ENCODE measurements at regions not wholly inside any gene's neighbourhood (a gene's known extent, or its start where the extent isn't known, plus 50 kb on each side); places are given as distances from the start of the nearest gene placed in this dataset.

- no peaks in the 10 kb centered on the region for H3K36me3 ChIP-seq (ENCODE audit: control insufficient read depth, insufficient read depth, low read length)
- TF ChIP-seq, protein P1, sequence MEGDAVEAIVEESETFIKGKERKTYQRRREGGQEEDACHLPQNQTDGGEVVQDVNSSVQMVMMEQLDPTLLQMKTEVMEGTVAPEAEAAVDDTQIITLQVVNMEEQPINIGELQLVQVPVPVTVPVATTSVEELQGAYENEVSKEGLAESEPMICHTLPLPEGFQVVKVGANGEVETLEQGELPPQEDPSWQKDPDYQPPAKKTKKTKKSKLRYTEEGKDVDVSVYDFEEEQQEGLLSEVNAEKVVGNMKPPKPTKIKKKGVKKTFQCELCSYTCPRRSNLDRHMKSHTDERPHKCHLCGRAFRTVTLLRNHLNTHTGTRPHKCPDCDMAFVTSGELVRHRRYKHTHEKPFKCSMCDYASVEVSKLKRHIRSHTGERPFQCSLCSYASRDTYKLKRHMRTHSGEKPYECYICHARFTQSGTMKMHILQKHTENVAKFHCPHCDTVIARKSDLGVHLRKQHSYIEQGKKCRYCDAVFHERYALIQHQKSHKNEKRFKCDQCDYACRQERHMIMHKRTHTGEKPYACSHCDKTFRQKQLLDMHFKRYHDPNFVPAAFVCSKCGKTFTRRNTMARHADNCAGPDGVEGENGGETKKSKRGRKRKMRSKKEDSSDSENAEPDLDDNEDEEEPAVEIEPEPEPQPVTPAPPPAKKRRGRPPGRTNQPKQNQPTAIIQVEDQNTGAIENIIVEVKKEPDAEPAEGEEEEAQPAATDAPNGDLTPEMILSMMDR (IDR thresholded peaks at IDR 0.05; ENCODE audit: insufficient read depth, low read length, poor library complexity, severe bottlenecking): no peak
- no peak for DNase-seq (ENCODE audit: low read depth)
- peaks cover 18% of the 10 kb centered on the region for H3K27me3 ChIP-seq (ENCODE audit: control insufficient read depth, insufficient read depth, low read length)
- no peak overlapping the region for H3K4me3 ChIP-seq (ENCODE audit: low read depth, low read length)
Measured at GRCh38 chr3:72284471-72284870, 499.5 kb upstream of the PROK2 start.

DNA sequence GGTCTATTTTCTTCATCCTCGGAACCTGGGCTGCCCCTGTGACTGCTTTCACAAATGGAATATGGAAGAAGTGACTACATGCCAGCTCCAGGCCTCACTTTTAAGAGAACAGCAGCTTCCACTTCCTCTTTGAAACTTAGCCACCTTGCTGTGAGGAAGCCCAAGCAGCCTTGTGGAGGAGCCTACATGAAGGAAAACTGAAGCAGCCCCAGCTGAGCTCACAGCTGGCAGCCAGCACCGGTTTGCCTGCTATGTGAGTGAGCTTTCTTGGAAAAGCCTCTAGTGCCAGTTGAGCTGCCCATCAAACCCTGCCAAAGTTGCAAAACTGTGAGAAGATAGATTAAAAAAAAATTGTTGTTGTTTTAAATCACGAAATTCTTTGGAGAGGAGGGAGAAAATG, 498.0 kb upstream of the PROK2 start:
- no peaks in the 10 kb centered on the region for H3K36me3 ChIP-seq (ENCODE audit: control insufficient read depth, insufficient read depth, low read length)
- H3K4me3 ChIP-seq (ENCODE audit: low read depth, low read length): no peak overlapping the region
- peaks cover 21% of the 10 kb centered on the region for H3K27me3 ChIP-seq (ENCODE audit: control insufficient read depth, insufficient read depth, low read length)
- TF ChIP-seq, protein P1 (IDR thresholded peaks at IDR 0.05; ENCODE audit: insufficient read depth, low read length, poor library complexity, severe bottlenecking): no peak
- no peak for DNase-seq (ENCODE audit: low read depth)

DNA sequence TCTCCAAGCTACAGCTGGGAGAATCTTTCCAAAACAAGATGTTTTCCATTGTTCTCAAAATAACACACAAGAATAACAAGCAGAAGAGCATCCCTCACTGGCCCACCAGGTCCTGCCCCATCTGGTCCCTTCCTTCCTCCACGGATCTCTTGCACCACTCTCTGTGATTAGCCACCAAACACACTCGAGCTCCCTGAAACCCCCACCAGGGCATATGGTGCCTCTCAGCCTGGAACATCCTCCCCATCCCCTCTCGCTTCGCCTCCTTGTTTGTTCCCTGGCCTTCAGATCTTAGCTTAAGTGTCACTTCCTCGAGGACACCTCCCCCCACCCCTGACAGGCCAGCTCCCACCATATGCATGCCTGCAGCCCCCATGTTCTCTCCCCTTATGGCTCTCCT, 496.6 kb upstream of the PROK2 start:
- H3K4me3 ChIP-seq (ENCODE audit: low read depth, low read length): no peak overlapping the region
- no peaks in the 10 kb centered on the region for H3K36me3 ChIP-seq (ENCODE audit: control insufficient read depth, insufficient read depth, low read length)
- TF ChIP-seq, protein P1 (IDR thresholded peaks at IDR 0.05; ENCODE audit: insufficient read depth, low read length, poor library complexity, severe bottlenecking): no peak
- peaks cover 21% of the 10 kb centered on the region for H3K27me3 ChIP-seq (ENCODE audit: control insufficient read depth, insufficient read depth, low read length)
- no peak for DNase-seq (ENCODE audit: low read depth)

DNA sequence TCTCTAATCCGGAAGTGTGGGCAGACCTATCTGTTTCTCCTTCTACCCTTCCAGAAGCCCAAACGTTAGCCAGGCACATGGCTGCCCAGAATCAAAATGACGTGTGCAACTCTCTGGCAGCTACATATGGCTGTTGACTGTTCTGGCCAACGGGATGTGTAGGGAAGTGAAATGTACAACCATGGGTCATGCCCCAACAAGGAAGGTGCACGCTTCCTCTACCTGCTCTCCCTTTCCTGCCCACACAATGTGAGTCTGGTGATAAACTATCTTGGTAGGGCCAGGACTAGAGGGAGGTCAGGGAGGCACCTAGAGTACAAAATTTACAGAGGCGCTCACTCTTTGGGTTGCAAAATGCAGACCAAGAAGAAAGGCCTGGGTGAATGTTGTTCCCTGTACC, 495.9 kb upstream of the PROK2 start:
- H3K4me3 ChIP-seq (ENCODE audit: low read depth, low read length): no peak overlapping the region
- DNase-seq (ENCODE audit: low read depth): no peak
- H3K36me3 ChIP-seq (ENCODE audit: control insufficient read depth, insufficient read depth, low read length): no peaks in the 10 kb centered on the region
- TF ChIP-seq, protein P1 (IDR thresholded peaks at IDR 0.05; ENCODE audit: insufficient read depth, low read length, poor library complexity, severe bottlenecking): no peak
- H3K27me3 ChIP-seq (ENCODE audit: control insufficient read depth, insufficient read depth, low read length): peaks cover 15% of the 10 kb centered on the region

- Histone ChIP-seq H3K36me3 (ENCODE audit: control insufficient read depth, insufficient read depth, low read length) (no peaks in the 10 kb centered on the region), H3K4me3 (ENCODE audit: low read depth, low read length) (no peak overlapping the region), H3K27me3 (ENCODE audit: control insufficient read depth, insufficient read depth, low read length) (peaks cover 15% of the 10 kb centered on the region)
- no peak for DNase-seq (ENCODE audit: low read depth)
- TF ChIP-seq, protein P1 (IDR thresholded peaks at IDR 0.05; ENCODE audit: insufficient read depth, low read length, poor library complexity, severe bottlenecking): no peak
Measured at GRCh38 chr3:72279631-72280041, 494.7 kb upstream of the PROK2 start.

GRCh38 chr3:72279068-72279604, 494.2 kb upstream of the PROK2 start:
- TF ChIP-seq, protein P1 (IDR thresholded peaks at IDR 0.05; ENCODE audit: insufficient read depth, low read length, poor library complexity, severe bottlenecking): no peak
- H3K36me3 ChIP-seq (ENCODE audit: control insufficient read depth, insufficient read depth, low read length): no peaks in the 10 kb centered on the region

More at GRCh38 chr3:72279068-72279604, 494.2 kb upstream of the PROK2 start:
- no peak overlapping the region for H3K4me3 ChIP-seq (ENCODE audit: low read depth, low read length)
- DNase-seq (ENCODE audit: low read depth): no peak
- peaks cover 15% of the 10 kb centered on the region for H3K27me3 ChIP-seq (ENCODE audit: control insufficient read depth, insufficient read depth, low read length)

All from kidney epithelial cell (primary cell).